Superior temporal gyrus (tissue), 1 donor: ENCODE measurements at regions not wholly inside any gene's neighbourhood (a gene's known extent, or its start where the extent isn't known, plus 50 kb on each side); places are given as distances from the start of the nearest gene placed in this dataset.
"Not testable (repeated sequence)": the region's sequence is repeated elsewhere in the genome, so short reads cannot be mapped to it uniquely, and the experiment has no call there.

Source experiments
- DNase-seq: peaks from one replicate; pipeline ENCODE4 v3.0.0-alpha.2; 2016; ENCODE audit errors: extremely low spot score

DNA sequence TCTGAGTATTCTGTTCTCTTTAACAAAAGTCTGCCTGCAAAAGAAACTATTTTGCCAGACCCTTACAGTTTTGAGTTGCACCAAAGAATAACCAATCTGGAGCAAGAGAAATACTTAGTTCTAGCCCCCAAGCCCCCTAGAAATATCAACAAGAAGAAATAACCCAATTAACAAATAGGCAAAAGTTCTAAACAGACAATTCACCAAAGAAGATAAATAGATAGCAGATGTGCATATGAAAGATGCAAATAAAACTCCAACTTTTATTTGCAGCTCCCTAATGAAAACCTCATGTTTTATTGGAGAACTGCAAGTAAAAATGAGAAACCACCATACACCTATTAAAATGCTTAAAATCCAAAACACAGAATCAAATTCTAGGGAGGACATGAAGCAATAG, 1308.0 kb downstream of the CDH11 start:
- no peak for DNase-seq

- no peak for DNase-seq
Measured at GRCh38 chr16:63808730-63809129, 1313.1 kb downstream of the CDH11 start.

DNA sequence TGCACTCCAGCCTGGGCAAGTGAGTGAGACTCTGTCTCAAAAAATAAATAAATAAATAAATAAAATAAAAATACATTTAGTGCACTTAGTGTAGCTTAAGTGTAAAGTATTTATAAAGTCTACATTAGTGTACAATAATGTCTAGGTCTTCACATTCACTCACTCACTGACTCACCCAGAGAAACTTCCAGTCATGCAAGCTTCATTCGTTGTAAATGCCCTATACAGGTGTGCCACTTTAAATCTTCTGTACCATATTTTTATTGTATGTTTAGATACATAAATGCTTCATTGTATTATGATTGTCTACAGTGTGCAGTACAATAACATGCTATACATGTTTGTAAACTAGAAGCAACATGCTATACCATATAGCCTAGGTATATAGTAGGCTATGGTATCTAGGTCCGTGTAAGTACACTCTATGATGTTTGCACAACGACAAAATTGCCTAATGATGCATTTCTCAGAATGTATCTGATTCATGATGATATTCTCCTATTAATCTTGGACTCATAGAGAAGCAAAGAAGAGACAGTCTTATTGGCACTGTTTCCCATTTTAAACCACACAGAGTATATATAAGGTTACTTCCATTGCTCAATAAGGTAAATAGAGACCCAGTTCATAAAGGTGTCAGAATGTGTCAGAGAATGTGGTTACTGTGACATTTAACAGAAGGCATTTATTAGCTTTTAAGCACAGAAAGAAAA, 1314.9 kb downstream of the CDH11 start:
- no peak for DNase-seq

GRCh38 chr16:63804126-63804525, 1317.7 kb downstream of the CDH11 start:
- no peak for DNase-seq

DNA sequence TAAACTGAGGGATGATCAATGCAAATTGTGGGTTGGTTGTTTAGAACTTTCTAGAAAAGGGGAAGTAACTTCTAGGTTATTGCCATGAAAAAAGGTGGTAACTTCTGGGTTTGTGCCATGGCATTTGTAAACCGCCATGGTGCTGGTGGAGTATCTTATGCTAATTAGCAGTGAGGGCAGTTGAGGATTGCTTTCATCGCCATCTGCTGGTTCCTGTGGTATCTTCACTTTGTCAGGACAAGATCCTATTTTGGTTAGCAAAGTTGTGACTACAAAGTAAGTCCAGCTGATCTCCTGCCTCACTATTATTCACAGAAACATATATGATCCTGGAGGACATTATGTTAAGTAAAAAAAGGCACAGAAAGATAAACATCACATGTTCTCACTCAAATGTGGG, 1332.3 kb downstream of the CDH11 start:
- DNase-seq, result no peak

DNA sequence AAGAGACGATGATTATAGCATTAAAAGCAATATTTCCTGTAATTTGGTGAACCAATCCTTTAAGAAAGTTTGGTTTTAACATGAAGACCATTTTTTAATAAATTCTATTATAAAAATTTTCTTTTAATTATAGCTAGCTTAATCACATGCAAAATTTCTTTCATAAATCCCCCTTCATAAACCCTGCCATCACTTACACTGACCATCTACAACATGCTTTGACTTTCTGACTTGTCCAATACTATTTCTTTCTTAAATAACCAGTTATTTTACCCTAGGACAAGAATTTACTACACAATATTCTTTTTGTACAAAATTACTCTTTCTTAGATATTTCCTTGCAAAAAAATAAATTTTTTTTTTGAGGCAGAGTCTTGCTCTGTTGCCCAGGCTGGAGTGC, 1334.8 kb downstream of the CDH11 start:
- DNase-seq, result no peak

DNA sequence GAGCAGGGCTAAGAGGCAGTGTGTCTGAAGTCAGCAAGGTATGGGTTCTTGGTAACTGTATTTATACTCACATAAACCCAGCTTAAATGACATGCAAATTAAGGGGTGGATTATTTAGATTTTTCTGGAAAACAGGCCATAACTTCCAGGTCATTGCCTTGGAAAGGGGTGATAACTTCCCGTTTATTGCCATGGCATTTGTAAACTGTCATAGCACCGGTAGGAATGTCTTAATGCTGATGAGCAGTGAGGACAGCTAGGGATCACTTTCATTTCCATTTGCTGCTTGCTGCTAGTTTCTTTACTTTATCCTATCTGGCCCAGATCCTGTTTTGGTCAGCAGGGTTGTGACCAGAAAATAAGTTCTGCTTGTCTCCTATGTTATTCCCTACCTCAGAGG, 1336.7 kb downstream of the CDH11 start:
- DNase-seq, result no peak

- no peak for DNase-seq
Measured at GRCh38 chr16:63776437-63776836, 1345.4 kb downstream of the CDH11 start.

DNA sequence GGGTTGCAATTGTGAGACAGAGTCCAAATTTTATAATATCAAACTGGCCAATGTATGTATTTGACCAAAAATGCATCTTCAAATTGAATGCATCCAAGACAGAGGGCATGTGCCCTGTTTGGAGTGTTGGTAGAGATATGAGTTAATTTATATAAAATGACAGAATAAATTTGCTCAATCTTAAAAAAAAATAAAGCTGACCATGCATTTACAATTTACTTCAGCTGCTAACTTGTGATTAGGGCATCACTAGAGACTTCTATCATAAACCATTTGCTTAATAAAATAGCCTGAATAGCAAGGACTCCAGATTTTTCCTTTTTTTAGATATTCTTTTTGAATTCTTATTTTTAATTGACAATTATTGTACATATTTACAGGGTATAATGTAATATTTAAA, 1345.8 kb downstream of the CDH11 start:
- DNase-seq, result no peak

- DNase-seq, result no peak
Measured at GRCh38 chr16:63774302-63774701, 1347.6 kb downstream of the CDH11 start.

GRCh38 chr16:63769211-63769610, 1352.7 kb downstream of the CDH11 start:
- DNase-seq, result no peak

GRCh38 chr16:63760246-63760645, 1361.6 kb downstream of the CDH11 start:
- not testable (repeated sequence) for DNase-seq

- DNase-seq, result no peak
Measured at GRCh38 chr16:63752347-63752746, 1369.5 kb downstream of the CDH11 start.

DNA sequence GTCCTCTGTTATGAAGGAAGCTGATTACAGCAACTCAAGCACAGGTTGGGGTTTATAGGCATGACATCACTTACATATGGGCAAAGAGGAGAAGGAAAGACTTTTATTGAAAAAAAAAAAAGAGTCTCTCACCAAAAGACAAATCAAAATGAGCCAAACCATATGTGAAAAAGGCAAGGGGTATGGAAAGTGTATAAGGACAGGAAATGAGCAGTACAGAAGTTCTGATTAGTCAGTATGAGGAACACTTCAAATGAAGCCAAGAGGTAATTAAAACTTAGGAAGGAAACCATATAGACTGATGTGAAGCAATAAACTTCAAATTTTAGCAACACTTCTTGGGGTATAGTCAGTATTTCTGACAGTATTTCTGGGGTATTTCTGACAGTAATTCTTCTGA, 1372.6 kb downstream of the CDH11 start:
- DNase-seq, result no peak

DNA sequence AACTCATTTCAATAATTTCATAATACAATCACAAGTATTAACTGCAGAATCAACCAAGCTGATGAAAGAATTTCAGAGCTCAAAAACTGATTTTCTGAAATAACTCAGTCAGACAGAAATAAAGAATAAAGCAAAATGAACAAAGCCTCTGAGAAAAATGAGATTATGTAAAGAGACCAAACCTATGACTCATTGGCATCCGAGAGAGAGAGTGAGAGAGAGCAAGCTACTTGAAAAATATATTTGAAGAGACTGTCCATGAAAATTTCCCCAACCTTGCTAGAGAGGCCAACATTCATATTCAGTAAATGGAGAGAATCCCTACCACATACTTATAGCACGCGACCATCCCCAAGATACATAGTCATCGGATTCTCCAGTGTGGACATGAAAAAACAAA, 1376.4 kb downstream of the CDH11 start:
- DNase-seq, result no peak

GRCh38 chr16:63744077-63744874, 1377.6 kb downstream of the CDH11 start:
- no peak for DNase-seq

DNA sequence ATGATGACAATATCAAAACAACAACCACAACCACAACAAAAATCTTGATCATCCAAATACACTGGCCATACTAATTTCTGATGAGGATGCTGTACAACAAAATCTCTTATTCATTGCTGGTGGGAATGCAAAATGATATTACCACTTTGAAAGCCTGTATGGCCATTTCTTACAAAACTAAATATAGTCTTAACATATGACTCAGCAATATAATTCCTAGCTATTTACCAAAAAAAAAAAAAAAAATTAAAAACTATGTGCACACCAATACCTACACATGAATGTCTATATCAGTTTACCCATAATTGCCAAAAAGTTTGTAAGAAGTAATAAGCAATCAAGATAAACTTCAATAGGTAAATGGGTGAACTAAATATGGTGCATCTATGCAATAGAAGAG, 1379.7 kb downstream of the CDH11 start:
- DNase-seq, result no peak

DNA sequence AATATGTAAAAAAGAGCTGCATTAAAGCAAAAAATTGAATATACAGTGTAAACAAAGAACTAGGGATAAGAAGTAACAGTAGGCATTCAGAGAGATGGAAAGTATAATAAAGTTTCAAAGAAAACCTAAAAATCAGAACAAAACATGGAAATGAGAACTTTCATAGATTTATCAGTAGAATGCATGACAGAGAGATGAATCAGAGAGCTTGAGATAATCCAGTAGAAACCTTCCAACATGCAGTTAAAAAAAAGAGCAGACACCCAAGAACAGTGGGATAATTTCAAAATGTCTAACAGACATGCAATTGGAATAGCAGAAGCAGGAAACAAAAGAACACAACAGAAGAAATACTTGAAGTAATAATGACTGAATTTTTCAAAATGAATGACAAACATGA, 1384.2 kb downstream of the CDH11 start:
- no peak for DNase-seq

DNA sequence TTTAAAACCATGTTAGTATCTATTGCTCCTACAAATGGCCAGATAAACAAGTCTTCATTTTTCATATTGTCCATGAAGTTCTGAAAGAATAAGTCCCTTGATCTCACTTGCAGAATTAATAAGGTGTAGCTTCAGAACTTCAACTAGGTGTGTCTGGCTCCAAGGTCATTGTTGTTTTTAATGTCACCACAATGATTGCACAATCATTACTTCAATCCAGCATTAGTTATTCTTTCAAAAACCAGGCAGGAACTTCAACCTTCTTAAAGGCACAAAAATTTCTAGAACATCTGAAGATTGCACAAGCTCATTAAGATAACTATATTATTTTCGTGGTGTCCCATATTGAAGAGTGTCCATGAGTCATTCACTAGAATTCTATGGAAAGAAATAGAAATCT, 1386.4 kb downstream of the CDH11 start:
- no peak for DNase-seq

- no peak for DNase-seq
Measured at GRCh38 chr16:63720848-63721247, 1401.0 kb downstream of the CDH11 start.

GRCh38 chr16:63719926-63720325, 1401.9 kb downstream of the CDH11 start:
- no peak for DNase-seq

DNA sequence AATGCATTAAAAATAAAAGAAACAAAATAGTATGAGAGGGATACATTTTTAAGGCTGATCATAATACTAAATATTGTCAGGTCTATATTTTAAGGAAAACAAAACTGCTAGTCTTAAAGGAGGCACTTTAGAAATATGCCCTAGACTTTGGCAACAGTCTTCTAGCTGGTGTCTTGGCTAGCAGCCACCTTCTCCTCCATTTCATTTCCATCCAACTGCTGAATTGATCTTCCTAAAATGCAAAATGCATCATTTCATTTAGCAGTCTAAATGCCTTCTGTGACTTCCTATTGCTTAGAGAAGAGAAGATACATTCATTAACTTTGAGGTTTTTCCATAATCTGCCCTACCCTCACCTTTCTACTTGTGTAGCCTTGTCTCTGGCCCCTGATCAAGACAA, 1404.1 kb downstream of the CDH11 start:
- DNase-seq, result peak; percentile 13

DNA sequence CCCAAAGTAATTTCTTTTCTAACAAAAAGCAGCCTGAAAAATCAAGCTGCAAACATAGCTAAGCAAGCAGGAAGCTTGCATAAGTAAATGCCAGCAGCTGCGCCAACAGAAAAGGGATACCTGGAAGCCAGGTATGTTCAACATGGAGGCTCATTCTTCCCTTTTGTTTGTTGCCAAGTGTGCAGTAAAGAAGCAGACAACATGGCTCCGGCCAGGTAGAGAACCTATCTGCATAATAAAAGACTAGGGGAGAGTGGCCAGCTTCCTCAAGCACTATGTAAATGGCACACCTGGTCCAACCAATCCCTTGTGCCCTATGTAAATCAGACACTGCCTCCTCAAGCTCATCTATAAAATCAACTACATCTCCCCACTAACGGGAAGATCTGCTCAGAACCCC, 1407.0 kb downstream of the CDH11 start:
- DNase-seq, result no peak
